Panc1 (cell line): ENCODE measurements at regions not wholly inside any gene's neighbourhood (a gene's known extent, or its start where the extent isn't known, plus 50 kb on each side); places are given as distances from the start of the nearest gene placed in this dataset.
"Not testable (repeated sequence)": the region's sequence is repeated elsewhere in the genome, so short reads cannot be mapped to it uniquely, and the experiment has no call there.

Experiments used
- ATAC-seq: fragments of 200-7000 bp; cut with Tn5 transposase; 2 replicates; pipeline ENCODE4 v1.9.1; 2020; ENCODE audit warnings: mild to moderate bottlenecking, moderate library complexity
- BruUV-seq: library from RNA; stranded (reverse); fragments of 400-500 nt; replicated peaks from 2 replicates; lab custom pipeline; 2021; lab: Mats Ljungman, UMichigan
- CTCF ChIA-PET: fragments of 300-600 bp; sonication (Branson Sonifier 250); formaldehyde crosslinking; loops from one replicate; lab custom pipeline; 2022; ENCODE audit warnings: antibody characterized with exemption; lab: Charles Lee
- POLR2A ChIA-PET: fragments of 300-600 bp; sonication (Branson Sonifier 250); formaldehyde crosslinking; loops from one replicate; lab custom pipeline; 2022; ENCODE audit warnings: antibody characterized with exemption; lab: Charles Lee
- DNase-seq: peaks from one replicate; pipeline ENCODE4 v3.0.0-alpha.2; 2010; ENCODE audit warnings: low read depth, low spot score
- H3K27ac ChIP-seq: 2 replicates; pipeline ENCODE4 v1.5.1; 2011; ENCODE audit warnings: mild to moderate bottlenecking, low read length, inconsistent platforms
- H3K27me3 ChIP-seq: fragments of 200-500 bp; sonication (Bioruptor generic); 2 replicates; pipeline ENCODE4 v1.6.0; 2014; ENCODE audit warnings: low read length, inconsistent platforms; ENCODE audit not compliant: control insufficient read depth, insufficient read depth
- H3K36me3 ChIP-seq: fragments of 200-500 bp; sonication (Bioruptor generic); 2 replicates; pipeline ENCODE4 v1.5.1; 2014; ENCODE audit warnings: inconsistent platforms, mild to moderate bottlenecking, low read length, moderate library complexity; ENCODE audit not compliant: control insufficient read depth, insufficient read depth
- H3K4me1 ChIP-seq: 2 replicates; pipeline ENCODE4 v1.5.1; 2011; ENCODE audit warnings: inconsistent platforms, mild to moderate bottlenecking, low read length, moderate library complexity; ENCODE audit not compliant: control insufficient read depth, insufficient read depth
- H3K4me3 ChIP-seq, 2 experiments: 2 replicates each; pipeline ENCODE4 v1.5.1; 2011 to 2012; ENCODE audit warnings: low read depth in 2 of 2, low read length in 2 of 2, mild to moderate bottlenecking in 2 of 2, inconsistent platforms in 1 of 2, moderate library complexity in 1 of 2
- H3K9me3 ChIP-seq: fragments of 200-500 bp; sonication (Bioruptor generic); 2 replicates; pipeline ENCODE4 v1.5.1; 2014; ENCODE audit warnings: low read depth, mild to moderate bottlenecking, inconsistent platforms, low read length, moderate library complexity; ENCODE audit not compliant: control insufficient read depth, insufficient read depth
- CTCF ChIP-seq: fragments of 450-650 bp; IDR thresholded peaks from 2 replicates; pipeline ENCODE4 v1.5.1; 2017; ENCODE audit warnings: mild to moderate bottlenecking
- POLR2AphosphoS5 ChIP-seq: IDR thresholded peaks from 2 replicates; pipeline ENCODE4 v1.6.1; 2012; ENCODE audit warnings: mild to moderate bottlenecking, low read depth, low read length, moderate library complexity
- REST ChIP-seq, 2 experiments: IDR thresholded peaks; 2 replicates each; pipeline ENCODE4 v1.6.1; 2011 to 2012; ENCODE audit warnings: low read depth in 2 of 2, control low read depth in 1 of 2, low read length in 1 of 2, mild to moderate bottlenecking in 1 of 2, moderate library complexity in 1 of 2; ENCODE audit not compliant: insufficient read depth in 1 of 2
- SIN3A ChIP-seq: IDR thresholded peaks from 2 replicates; pipeline ENCODE4 v1.6.1; 2012; ENCODE audit warnings: low read depth, mild to moderate bottlenecking, low read length, moderate library complexity, borderline replicate concordance; ENCODE audit not compliant: insufficient read depth
- TCF7L2 ChIP-seq: IDR thresholded peaks from 2 replicates; pipeline ENCODE4 v1.6.1; 2011; ENCODE audit warnings: mild to moderate bottlenecking, low read depth, low read length, inconsistent platforms
- in situ Hi-C: cut with HindIII; loops from 2 replicates; pipeline ENCODE4 v1.10.0; 2016; ENCODE audit warnings: low sequenced_read_pairs, low pct_unique_long_range_greater_than_20kb
- intact Hi-C: fragments of 100-400 bp; cut with micrococcal nuclease; formaldehyde crosslinking; loops from one replicate; pipeline ENCODE4 v1.10.0; 2022; ENCODE audit not compliant: unreplicated experiment

- not testable (repeated sequence) for ATAC-seq
Observed at GRCh38 chr6:135736351-135736750, 115.2 kb upstream of the PDE7B start.

GRCh38 chr6:135738636-135739035 is 112.9 kb upstream of the PDE7B start:
- Histone ChIP-seq H3K27ac (no peak overlapping the region), H3K27me3 (no peaks in the 10 kb centered on the region), H3K36me3 (no peaks in the 10 kb centered on the region), H3K4me3 (no peak overlapping the region), H3K4me1 (no peaks in the 10 kb centered on the region), H3K9me3 (no peaks in the 10 kb centered on the region)
- intact Hi-C loops (no loop called here), in situ Hi-C loops (no loop called here)
- POLR2A ChIA-PET: no interaction called here
- no peak for ATAC-seq
- BruUV-seq: no TSS peak
- DNase-seq: no peak
- TF ChIP-seq CTCF (no peak), TCF7L2 (no peak), SIN3A (no peak), POLR2AphosphoS5 (no peak), REST (IDR thresholded peaks at IDR 0.05; ENCODE audit: insufficient read depth in 1 of 2, low read depth in 2 of 2, low read length in 1 of 2) (no peak)
- CTCF ChIA-PET: no interaction called here

More at GRCh38 chr6:135736351-135736750, 115.2 kb upstream of the PDE7B start:
- H3K4me1 ChIP-seq, H3K27ac ChIP-seq, DNase-seq, H3K36me3 ChIP-seq, POLR2A ChIA-PET, H3K4me3 ChIP-seq, H3K9me3 ChIP-seq, BruUV-seq, CTCF ChIA-PET, H3K27me3 ChIP-seq, in situ Hi-C loops, intact Hi-C loops: not testable (repeated sequence)

- BruUV-seq: no TSS peak
- ATAC-seq: no peak
- Histone ChIP-seq H3K9me3 (no peaks in the 10 kb centered on the region), H3K27me3 (no peaks in the 10 kb centered on the region), H3K4me3 (no peak overlapping the region), H3K27ac (no peak overlapping the region), H3K36me3 (no peaks in the 10 kb centered on the region), H3K4me1 (no peaks in the 10 kb centered on the region)
- ChIA-PET CTCF (no interaction called here), POLR2A (no interaction called here)
- no peak for TF ChIP-seq POLR2AphosphoS5
- no peak for TF ChIP-seq CTCF
- intact Hi-C loops (no loop called here), in situ Hi-C loops (no loop called here)
- no peak for DNase-seq
Observed at GRCh38 chr6:135739288-135739687, 112.2 kb upstream of the PDE7B start.
